Caco-2 (cell line): ENCODE measurements at regions not wholly inside any gene's neighbourhood (a gene's known extent, or its start where the extent isn't known, plus 50 kb on each side); places are given as distances from the start of the nearest gene placed in this dataset.

Experiments
- BruUV-seq: library from RNA; stranded (reverse); fragments of 400-500 nt; replicated peaks from 2 replicates; lab custom pipeline; 2021; lab: Mats Ljungman, UMichigan
- CTCF ChIA-PET: fragments of 300-600 bp; sonication (Branson Sonifier 250); formaldehyde crosslinking; loops from one replicate; lab custom pipeline; 2022; ENCODE audit warnings: antibody characterized with exemption; lab: Charles Lee
- POLR2A ChIA-PET: fragments of 300-600 bp; sonication (Branson Sonifier 250); formaldehyde crosslinking; loops from one replicate; lab custom pipeline; 2022; ENCODE audit warnings: antibody characterized with exemption; lab: Charles Lee
- DNase-seq, 2 experiments: peaks; one replicate each; pipeline versions ENCODE4 v3.0.0 to v3.0.0-alpha.2; 2020 to 2022
- H3K27me3 ChIP-seq: replicated peaks from 2 replicates; pipeline ENCODE4 v1.6.0; 2011; ENCODE audit warnings: low read length; ENCODE audit not compliant: control insufficient read depth, insufficient read depth
- H3K36me3 ChIP-seq: 2 replicates; pipeline ENCODE4 v1.5.1; 2011; ENCODE audit warnings: low read length; ENCODE audit not compliant: control insufficient read depth, insufficient read depth
- H3K4me1 ChIP-seq: fragments of 250-450 bp; sonication (Bioruptor Pico); 2 replicates; pipeline ENCODE4 v1.5.1; 2020; ENCODE audit warnings: mild to moderate bottlenecking
- H3K4me3 ChIP-seq: 2 replicates; pipeline ENCODE4 v1.5.1; 2011; ENCODE audit warnings: low read depth, mild to moderate bottlenecking, control low read depth, low read length
- H3K9me3 ChIP-seq: fragments of 250-450 bp; sonication (Bioruptor Pico); 2 replicates; pipeline ENCODE4 v1.5.1; 2020; ENCODE audit warnings: mild to moderate bottlenecking, moderate library complexity
- H3K27ac Mint-ChIP-seq: one replicate; pipeline ENCODE4 v1.8.0; 2022; ENCODE audit warnings: mixed read lengths; ENCODE audit not compliant: unreplicated experiment
- H3K27me3 Mint-ChIP-seq: one replicate; pipeline ENCODE4 v1.8.0; 2022; ENCODE audit warnings: mixed read lengths; ENCODE audit not compliant: insufficient read depth, unreplicated experiment
- H3K36me3 Mint-ChIP-seq: one replicate; pipeline ENCODE4 v1.8.0; 2022; ENCODE audit warnings: mild to moderate bottlenecking, mixed read lengths; ENCODE audit not compliant: insufficient read depth, unreplicated experiment
- H3K4me1 Mint-ChIP-seq: one replicate; pipeline ENCODE4 v1.8.0; 2022; ENCODE audit warnings: low read depth, mixed read lengths; ENCODE audit not compliant: unreplicated experiment
- H3K4me3 Mint-ChIP-seq: one replicate; pipeline ENCODE4 v1.8.0; 2022; ENCODE audit warnings: mild to moderate bottlenecking, moderate library complexity, mixed read lengths; ENCODE audit not compliant: unreplicated experiment
- H3K9me3 Mint-ChIP-seq: one replicate; pipeline ENCODE4 v1.8.0; 2022; ENCODE audit warnings: mixed read lengths; ENCODE audit not compliant: unreplicated experiment
- CTCF ChIP-seq, 2 experiments: fragments of 200-600 bp in 1 of 2; IDR thresholded peaks; 1 replicate in 1 of 2; 2 replicates in 1 of 2; pipeline versions ENCODE4 v1.5.1 to v1.8.0; 2011 to 2022; ENCODE audit warnings: antibody characterized with exemption in 1 of 2, control low read depth in 1 of 2, inconsistent platforms in 1 of 2, low read depth in 1 of 2, low read length in 1 of 2, mild to moderate bottlenecking in 1 of 2, moderate library complexity in 1 of 2; ENCODE audit not compliant: insufficient read depth in 1 of 2, severe bottlenecking in 1 of 2, unreplicated experiment in 1 of 2
- intact Hi-C: fragments of 100-400 bp; cut with micrococcal nuclease; formaldehyde crosslinking; loops from one replicate; pipeline ENCODE4 v1.10.0; 2022; ENCODE audit not compliant: unreplicated experiment

- Histone ChIP-seq H3K27me3 (no peaks in the 10 kb centered on the region), H3K9me3 (no peaks in the 10 kb centered on the region), H3K36me3 (no peaks in the 10 kb centered on the region), H3K4me1 (no peaks in the 10 kb centered on the region), H3K4me3 (no peak overlapping the region)
- Mint-ChIP-seq H3K9me3 (no peaks in the 10 kb centered on the region), H3K27ac (no peak overlapping the region), H3K27me3 (peaks cover 3% of the 10 kb centered on the region), H3K4me3 (no peak overlapping the region), H3K36me3 (no peaks in the 10 kb centered on the region), H3K4me1 (no peaks in the 10 kb centered on the region)
- CTCF ChIA-PET = no interaction called here
- intact Hi-C loops = no loop called here
- TF ChIP-seq CTCF (IDR thresholded peaks at IDR 0.05; ENCODE audit: insufficient read depth in 1 of 2, low read depth in 1 of 2, low read length in 1 of 2, severe bottlenecking in 1 of 2, unreplicated experiment in 1 of 2) = no peak
- BruUV-seq = no TSS peak
- POLR2A ChIA-PET = no interaction called here
- no peak for DNase-seq
These were observed 120.3 kb upstream of the ZC3H12C start for GRCh38 chr11:109972939-109973338.

- no TSS peak for BruUV-seq
These were observed 119.7 kb upstream of the ZC3H12C start for GRCh38 chr11:109973486-109973885.

GRCh38 chr11:109974523-109974922 is 118.7 kb upstream of the ZC3H12C start:
- H3K4me1 Mint-ChIP-seq = no peaks in the 10 kb centered on the region
- no peaks in the 10 kb centered on the region for H3K9me3 ChIP-seq
- ChIA-PET POLR2A (no interaction called here), CTCF (no interaction called here)
- H3K4me1 ChIP-seq = peaks cover 3% of the 10 kb centered on the region
- H3K27ac Mint-ChIP-seq = no peak overlapping the region
- no peaks in the 10 kb centered on the region for H3K27me3 ChIP-seq
- H3K4me3 ChIP-seq = no peak overlapping the region
- H3K4me3 Mint-ChIP-seq = no peak overlapping the region
- TF ChIP-seq CTCF (IDR thresholded peaks at IDR 0.05; ENCODE audit: insufficient read depth in 1 of 2, low read depth in 1 of 2, low read length in 1 of 2, severe bottlenecking in 1 of 2, unreplicated experiment in 1 of 2) = no peak
- intact Hi-C loops = no loop called here
- peaks cover 3% of the 10 kb centered on the region for H3K27me3 Mint-ChIP-seq
- H3K36me3 ChIP-seq = no peaks in the 10 kb centered on the region
- no peaks in the 10 kb centered on the region for H3K36me3 Mint-ChIP-seq
- no TSS peak for BruUV-seq
- H3K9me3 Mint-ChIP-seq = no peaks in the 10 kb centered on the region
- no peak for DNase-seq

More at GRCh38 chr11:109973486-109973885, 119.7 kb upstream of the ZC3H12C start:
- ChIA-PET POLR2A (interaction anchor here (0.7 kb wide), 1 partner anchor 126 kb away, joined by 5 read pairs; no protein-coding TSS in a partner anchor), CTCF (no interaction called here)
- H3K4me1 ChIP-seq = no peaks in the 10 kb centered on the region
- Mint-ChIP-seq H3K27ac (no peak overlapping the region), H3K36me3 (no peaks in the 10 kb centered on the region), H3K27me3 (peaks cover 3% of the 10 kb centered on the region), H3K9me3 (no peaks in the 10 kb centered on the region), H3K4me1 (no peaks in the 10 kb centered on the region), H3K4me3 (no peak overlapping the region)
- intact Hi-C loops = no loop called here
- no peak for TF ChIP-seq CTCF (IDR thresholded peaks at IDR 0.05; ENCODE audit: insufficient read depth in 1 of 2, low read depth in 1 of 2, low read length in 1 of 2, severe bottlenecking in 1 of 2, unreplicated experiment in 1 of 2)
- no peaks in the 10 kb centered on the region for H3K36me3 ChIP-seq
- no peak for DNase-seq
- no peaks in the 10 kb centered on the region for H3K27me3 ChIP-seq
- H3K9me3 ChIP-seq = no peaks in the 10 kb centered on the region
- H3K4me3 ChIP-seq = no peak overlapping the region
